Glomerular visceral epithelial cell (primary cell): ENCODE measurements at regions not wholly inside any gene's neighbourhood (a gene's known extent, or its start where the extent isn't known, plus 50 kb on each side); places are given as distances from the start of the nearest gene placed in this dataset.
"Not testable (repeated sequence)": the region's sequence is repeated elsewhere in the genome, so short reads cannot be mapped to it uniquely, and the experiment has no call there.

Experiments used
- DNase-seq: peaks from one replicate; pipeline ENCODE4 v3.0.0-alpha.2; 2016; ENCODE audit errors: extremely low spot score

DNA sequence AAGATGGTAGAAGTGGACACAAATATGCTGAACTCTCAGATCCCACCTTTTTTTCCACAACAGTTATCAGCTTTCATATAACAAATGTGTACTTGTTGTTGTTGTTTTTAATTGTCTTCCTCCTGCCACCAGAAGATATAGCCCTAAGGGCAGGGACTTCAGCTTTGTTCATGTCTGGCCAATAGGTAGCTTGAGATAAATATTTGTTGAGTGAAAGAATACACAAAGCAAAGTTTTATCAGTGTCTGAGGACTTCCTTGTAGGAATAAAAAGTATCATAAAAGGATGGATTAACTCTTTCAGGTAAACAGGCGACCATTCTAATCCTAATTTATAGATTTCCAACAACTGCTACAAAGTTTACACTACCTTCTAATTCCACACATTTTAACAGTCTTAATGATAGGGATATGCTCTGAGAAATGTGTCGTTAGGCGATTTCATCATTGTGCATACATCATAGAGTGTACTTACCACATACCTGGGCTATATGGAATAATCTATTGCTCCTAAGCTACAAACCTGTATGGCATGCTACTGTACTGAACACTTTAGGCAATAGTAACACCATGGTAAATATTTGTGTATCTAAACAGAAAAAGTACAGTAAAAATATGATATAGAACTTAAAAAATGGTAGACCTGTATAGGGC lies 186.1 kb downstream of the ATOH1 start:
- no peak for DNase-seq

GRCh38 chr4:94015956-94016355 lies 187.4 kb downstream of the ATOH1 start:
- DNase-seq: no peak

DNA sequence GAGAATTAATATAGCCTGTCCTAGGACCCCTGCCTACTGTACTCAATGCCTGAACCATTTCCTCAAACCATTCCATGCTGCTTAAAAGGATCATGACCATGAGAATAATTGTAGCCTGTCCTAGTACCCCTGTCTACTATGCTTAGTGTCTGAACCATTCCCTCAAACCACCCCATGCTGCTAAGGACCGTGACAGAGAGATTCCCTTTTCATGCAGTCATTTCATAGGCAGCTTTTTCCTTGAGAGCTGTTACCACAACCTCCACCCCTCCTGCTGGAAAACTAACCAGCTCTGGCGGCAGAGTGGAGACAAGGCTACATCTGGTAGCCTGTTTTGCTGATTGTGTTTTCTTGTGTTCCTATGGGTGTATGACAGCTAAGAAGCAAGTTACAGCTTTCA lies 174.9 kb upstream of the SMARCAD1 start:
- no peak for DNase-seq

- DNase-seq: peak; percentile 10
These were observed 170.7 kb upstream of the SMARCAD1 start for GRCh38 chr4:94036964-94037363.

DNA sequence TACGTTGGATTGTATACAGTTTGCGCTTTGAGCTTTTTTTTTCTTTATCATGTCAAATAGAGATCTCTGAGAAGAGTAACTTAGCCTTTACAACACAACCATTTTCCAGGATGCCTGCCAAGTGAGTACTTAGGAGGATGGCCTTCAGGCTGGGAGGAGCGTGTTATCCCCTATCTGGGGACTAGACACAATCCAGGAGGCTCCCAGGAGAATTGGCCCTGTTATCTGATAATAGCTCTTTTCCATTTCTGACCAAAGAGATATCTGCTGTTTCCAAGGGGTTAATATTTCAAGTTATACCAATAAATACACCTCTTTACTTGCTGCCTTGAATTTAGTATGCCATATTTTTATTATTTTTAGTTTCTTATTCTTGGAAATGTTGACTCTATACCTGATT lies 169.5 kb upstream of the SMARCAD1 start:
- DNase-seq: no peak

DNA sequence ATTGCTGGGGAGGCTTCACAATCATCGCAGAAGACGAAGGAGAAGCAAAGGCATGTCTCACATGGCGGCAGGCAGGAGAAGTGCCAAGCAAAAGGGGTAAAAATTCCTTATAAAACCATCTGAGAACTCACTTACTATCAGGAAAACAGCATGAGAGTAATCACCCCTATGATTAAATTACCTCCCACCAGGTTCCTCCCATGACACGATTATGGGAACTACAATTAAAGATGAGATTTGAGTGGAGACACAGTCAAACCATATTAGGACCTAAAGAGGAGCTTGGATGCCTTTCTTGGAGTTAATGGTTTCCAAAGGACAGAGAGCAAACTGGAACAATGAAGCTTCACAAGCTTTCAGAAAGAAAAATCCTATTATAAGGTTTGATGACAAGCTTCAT lies 168.4 kb upstream of the SMARCAD1 start:
- DNase-seq: no peak

DNA sequence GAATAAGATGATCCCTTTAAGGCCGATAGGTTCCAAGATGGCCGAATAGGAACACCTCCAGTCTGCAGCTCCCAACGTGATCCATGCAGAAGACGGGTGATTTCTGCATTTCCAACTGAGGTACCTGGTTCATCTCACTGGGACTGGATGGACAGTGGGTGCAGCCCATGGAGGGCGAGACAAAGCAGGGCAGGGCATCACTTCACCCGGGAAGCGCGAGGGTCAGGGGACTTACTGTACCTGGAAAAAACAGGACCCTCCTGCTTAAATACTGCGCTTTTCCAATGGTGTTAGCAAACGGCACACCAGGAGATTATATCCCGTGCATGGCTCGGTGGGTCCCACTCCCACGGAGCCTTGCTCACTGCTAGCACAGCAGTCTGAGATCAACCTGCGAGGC lies 163.2 kb upstream of the SMARCAD1 start:
- DNase-seq: not testable (repeated sequence)

DNA sequence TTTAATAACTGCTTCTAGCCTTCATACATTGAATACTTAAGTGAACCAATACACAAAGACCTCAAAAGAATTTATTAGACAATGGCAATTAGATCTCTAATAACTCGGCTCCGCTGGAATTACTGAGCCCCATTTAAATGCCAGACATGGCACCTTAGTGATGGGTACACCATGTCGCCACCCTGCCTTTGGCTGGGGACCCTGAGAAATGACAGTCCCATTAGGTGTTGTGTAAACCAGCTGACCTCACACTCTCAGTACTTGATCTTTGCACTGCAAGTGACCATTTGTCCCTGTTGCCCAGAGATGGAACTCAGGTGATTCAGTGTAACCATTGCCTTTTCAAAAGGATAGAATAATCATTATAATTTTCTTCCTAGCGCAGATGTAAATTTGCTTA lies 144.6 kb upstream of the SMARCAD1 start:
- no peak for DNase-seq

- DNase-seq: no peak
These were observed 138.6 kb upstream of the SMARCAD1 start for GRCh38 chr4:94068753-94069719.

GRCh38 chr4:94076498-94076897 lies 131.2 kb upstream of the SMARCAD1 start:
- no peak for DNase-seq

DNA sequence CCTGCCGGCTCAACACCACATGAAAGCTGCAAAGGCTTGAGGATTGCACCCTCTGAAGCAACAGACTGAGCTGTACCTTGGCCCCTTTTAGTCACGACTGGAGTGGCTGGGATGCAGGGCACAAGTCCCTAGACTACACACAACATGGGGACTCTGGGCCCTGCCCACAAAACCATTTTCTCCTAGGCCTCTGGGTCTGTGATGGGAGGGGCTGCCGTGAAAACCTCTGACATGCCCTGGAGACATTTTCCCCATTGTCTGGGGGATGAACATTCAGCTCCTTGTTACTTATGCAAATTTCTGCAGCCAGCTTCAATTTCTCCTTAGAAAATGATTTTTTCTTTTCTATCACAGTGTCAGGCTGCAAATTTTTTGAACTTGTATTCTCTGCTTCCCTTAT lies 123.5 kb upstream of the SMARCAD1 start:
- DNase-seq: no peak

- DNase-seq: not testable (repeated sequence)
These were observed 108.5 kb upstream of the SMARCAD1 start for GRCh38 chr4:94099141-94099540.

DNA sequence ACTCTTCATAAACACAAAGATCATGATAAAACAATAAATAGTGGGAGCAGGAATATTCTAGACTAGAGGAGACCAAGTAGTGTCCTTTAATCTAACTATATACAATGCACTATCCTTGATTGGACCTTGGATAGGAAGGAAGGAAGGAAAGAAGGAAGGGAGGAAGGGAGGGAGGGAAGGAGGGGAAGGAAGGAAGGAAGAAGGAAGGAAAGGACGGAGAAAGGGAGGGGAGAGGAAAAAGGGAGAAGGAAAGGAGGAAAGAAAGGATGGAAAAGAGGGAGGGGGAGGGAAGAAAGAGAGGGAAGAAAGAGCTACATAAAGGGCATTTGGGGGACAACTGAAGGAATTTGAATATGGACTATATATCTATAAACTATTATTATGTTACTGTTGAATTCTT lies 95.0 kb upstream of the SMARCAD1 start:
- DNase-seq: no peak

GRCh38 chr4:94115687-94116086 lies 92.0 kb upstream of the SMARCAD1 start:
- no peak for DNase-seq

- DNase-seq: no peak
These were observed 90.8 kb upstream of the SMARCAD1 start for GRCh38 chr4:94116842-94117241.

GRCh38 chr4:94126669-94127068 lies 81.0 kb upstream of the SMARCAD1 start:
- DNase-seq: no peak

- peak; percentile 32 for DNase-seq
These were observed 79.8 kb upstream of the SMARCAD1 start for GRCh38 chr4:94127707-94128328.

DNA sequence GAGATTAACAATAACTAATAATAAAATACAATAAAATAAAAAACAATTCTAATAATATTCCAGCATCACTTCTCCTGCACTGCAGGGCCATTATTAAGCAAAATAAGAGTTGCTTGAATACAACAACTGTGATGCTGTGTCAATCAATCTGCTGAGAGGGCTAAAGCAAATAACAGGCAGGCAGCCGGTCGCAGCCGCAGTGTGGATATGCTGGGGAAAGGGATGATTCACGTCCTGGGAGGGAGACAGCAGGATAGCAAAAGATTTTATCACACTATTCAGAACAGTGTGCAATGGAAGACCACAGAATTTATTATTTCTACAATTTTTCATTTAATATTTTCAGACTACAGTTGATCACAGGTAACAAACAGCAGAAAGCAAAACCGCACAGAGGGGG lies 76.5 kb upstream of the SMARCAD1 start:
- no peak for DNase-seq

DNA sequence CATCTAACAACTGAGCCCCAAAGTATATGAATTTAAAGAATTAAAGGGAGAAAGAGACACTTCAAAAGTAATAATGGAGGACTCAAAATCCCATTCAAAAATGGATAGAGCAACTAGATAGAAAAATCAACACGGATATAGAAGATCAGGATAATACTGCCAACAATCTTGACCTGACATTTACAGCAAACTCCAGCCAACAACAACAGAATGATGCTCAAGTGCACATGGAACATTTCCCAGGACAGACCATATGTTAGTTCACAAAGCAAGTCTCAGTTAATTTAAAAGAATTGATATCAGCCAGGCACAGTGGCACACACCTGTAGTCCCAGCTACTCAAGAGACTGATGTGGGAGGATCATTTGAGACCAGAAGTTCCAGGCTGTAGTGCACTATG lies 72.0 kb upstream of the SMARCAD1 start:
- no peak for DNase-seq

GRCh38 chr4:94139931-94140612 lies 67.6 kb upstream of the SMARCAD1 start:
- DNase-seq: no peak

GRCh38 chr4:94141001-94141400 lies 66.7 kb upstream of the SMARCAD1 start:
- no peak for DNase-seq

GRCh38 chr4:94148052-94148451 lies 59.6 kb upstream of the SMARCAD1 start:
- DNase-seq: not testable (repeated sequence)
